ENCODE measurements at regions not wholly inside any gene's neighbourhood (a gene's known extent, or its start where the extent isn't known, plus 50 kb on each side); places are given as distances from the start of the nearest gene placed in this dataset.

DNA sequence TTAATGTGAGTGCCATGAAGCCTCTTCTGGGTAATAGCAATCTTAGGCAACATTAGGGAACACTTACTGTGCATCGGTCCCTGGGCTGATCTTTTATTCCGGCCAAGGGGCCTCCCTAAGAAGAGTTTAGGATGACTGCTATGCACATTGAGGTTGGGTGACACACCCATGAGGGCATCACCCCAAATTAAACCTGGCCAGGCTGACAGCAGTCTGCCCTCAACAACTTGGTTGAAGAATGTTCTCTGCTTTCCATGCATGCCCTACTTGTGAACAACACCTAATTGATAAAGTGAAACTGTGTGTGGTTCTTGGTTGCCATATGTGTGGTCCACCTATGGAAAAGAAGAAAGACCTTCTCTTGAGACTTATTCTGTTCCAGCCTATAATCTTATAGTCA, 1098.0 kb downstream of the BCL11B start:
- ATAC-seq (no peak), FAIRE-seq (no peak), DNase-seq (ENCODE audit: low spot score) (no peak)
- ChIA-PET CTCF (ENCODE audit: low intra/inter-chr PET ratio, low total read pairs) (no interaction called here), POLR2A (no interaction called here)
- intact Hi-C loops (cut with micrococcal nuclease; ENCODE audit: unreplicated experiment) (no loop called here), in situ Hi-C loops (cut with HindIII; ENCODE audit: extremely low pct_ligation_motif_present, low pct_unique_long_range_greater_than_20kb) (no loop called here)
- Histone ChIP-seq H3K27ac (ENCODE audit: extremely low read length, insufficient read depth, low read length) (no peak overlapping the region), H3K4me3 (replicated peaks in 1 of 3; ENCODE audit: insufficient read depth in 1 of 3, low read depth in 2 of 3, low read length in 3 of 3) (no peak overlapping the region), H3K79me2 (ENCODE audit: insufficient read depth, low read length) (no peaks in the 10 kb centered on the region), H2AFZ (ENCODE audit: low read length) (no peak overlapping the region), H3K4me1 (ENCODE audit: insufficient read depth, low read length) (no peaks in the 10 kb centered on the region), H3K36me3 (replicated peaks in 1 of 2; ENCODE audit: control insufficient read depth in 1 of 2, insufficient read depth in 2 of 2, low read length in 2 of 2) (no peaks in the 10 kb centered on the region), H3K9me3 (ENCODE audit: low read length) (peaks cover 65% of the 10 kb centered on the region), H3K9ac (ENCODE audit: insufficient read depth, low read depth, low read length) (no peak overlapping the region), H4K20me1 (ENCODE audit: insufficient read depth, low read length) (no peaks in the 10 kb centered on the region), H3K4me2 (ENCODE audit: low read depth, low read length) (no peak overlapping the region), H3K27me3 (ENCODE audit: control insufficient read depth in 1 of 2, insufficient read depth in 2 of 2, low read length in 2 of 2) (no peaks in the 10 kb centered on the region)
- TF ChIP-seq, protein P1, sequence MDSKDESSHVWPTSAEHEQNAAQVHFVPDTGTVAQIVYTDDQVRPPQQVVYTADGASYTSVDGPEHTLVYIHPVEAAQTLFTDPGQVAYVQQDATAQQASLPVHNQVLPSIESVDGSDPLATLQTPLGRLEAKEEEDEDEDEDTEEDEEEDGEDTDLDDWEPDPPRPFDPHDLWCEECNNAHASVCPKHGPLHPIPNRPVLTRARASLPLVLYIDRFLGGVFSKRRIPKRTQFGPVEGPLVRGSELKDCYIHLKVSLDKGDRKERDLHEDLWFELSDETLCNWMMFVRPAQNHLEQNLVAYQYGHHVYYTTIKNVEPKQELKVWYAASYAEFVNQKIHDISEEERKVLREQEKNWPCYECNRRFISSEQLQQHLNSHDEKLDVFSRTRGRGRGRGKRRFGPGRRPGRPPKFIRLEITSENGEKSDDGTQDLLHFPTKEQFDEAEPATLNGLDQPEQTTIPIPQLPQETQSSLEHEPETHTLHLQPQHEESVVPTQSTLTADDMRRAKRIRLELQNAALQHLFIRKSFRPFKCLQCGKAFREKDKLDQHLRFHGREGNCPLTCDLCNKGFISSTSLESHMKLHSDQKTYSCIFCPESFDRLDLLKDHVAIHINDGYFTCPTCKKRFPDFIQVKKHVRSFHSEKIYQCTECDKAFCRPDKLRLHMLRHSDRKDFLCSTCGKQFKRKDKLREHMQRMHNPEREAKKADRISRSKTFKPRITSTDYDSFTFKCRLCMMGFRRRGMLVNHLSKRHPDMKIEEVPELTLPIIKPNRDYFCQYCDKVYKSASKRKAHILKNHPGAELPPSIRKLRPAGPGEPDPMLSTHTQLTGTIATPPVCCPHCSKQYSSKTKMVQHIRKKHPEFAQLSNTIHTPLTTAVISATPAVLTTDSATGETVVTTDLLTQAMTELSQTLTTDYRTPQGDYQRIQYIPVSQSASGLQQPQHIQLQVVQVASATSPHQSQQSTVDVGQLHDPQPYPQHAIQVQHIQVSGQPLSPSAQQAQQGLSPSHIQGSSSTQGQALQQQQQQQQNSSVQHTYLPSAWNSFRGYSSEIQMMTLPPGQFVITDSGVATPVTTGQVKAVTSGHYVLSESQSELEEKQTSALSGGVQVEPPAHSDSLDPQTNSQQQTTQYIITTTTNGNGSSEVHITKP (CRISPR knock-in tag; IDR thresholded peaks at IDR 0.05; ENCODE audit: low read depth): no peak
- TF ChIP-seq, protein P2, sequence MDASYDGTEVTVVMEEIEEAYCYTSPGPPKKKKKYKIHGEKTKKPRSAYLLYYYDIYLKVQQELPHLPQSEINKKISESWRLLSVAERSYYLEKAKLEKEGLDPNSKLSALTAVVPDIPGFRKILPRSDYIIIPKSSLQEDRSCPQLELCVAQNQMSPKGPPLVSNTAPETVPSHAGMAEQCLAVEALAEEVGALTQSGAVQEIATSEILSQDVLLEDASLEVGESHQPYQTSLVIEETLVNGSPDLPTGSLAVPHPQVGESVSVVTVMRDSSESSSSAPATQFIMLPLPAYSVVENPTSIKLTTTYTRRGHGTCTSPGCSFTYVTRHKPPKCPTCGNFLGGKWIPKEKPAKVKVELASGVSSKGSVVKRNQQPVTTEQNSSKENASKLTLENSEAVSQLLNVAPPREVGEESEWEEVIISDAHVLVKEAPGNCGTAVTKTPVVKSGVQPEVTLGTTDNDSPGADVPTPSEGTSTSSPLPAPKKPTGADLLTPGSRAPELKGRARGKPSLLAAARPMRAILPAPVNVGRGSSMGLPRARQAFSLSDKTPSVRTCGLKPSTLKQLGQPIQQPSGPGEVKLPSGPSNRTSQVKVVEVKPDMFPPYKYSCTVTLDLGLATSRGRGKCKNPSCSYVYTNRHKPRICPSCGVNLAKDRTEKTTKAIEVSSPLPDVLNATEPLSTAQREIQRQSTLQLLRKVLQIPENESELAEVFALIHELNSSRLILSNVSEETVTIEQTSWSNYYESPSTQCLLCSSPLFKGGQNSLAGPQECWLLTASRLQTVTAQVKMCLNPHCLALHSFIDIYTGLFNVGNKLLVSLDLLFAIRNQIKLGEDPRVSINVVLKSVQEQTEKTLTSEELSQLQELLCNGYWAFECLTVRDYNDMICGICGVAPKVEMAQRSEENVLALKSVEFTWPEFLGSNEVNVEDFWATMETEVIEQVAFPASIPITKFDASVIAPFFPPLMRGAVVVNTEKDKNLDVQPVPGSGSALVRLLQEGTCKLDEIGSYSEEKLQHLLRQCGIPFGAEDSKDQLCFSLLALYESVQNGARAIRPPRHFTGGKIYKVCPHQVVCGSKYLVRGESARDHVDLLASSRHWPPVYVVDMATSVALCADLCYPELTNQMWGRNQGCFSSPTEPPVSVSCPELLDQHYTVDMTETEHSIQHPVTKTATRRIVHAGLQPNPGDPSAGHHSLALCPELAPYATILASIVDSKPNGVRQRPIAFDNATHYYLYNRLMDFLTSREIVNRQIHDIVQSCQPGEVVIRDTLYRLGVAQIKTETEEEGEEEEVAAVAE (CRISPR knock-in tag; IDR thresholded peaks at IDR 0.05; ENCODE audit: borderline replicate concordance): no peak
- TF ChIP-seq, protein P3, sequence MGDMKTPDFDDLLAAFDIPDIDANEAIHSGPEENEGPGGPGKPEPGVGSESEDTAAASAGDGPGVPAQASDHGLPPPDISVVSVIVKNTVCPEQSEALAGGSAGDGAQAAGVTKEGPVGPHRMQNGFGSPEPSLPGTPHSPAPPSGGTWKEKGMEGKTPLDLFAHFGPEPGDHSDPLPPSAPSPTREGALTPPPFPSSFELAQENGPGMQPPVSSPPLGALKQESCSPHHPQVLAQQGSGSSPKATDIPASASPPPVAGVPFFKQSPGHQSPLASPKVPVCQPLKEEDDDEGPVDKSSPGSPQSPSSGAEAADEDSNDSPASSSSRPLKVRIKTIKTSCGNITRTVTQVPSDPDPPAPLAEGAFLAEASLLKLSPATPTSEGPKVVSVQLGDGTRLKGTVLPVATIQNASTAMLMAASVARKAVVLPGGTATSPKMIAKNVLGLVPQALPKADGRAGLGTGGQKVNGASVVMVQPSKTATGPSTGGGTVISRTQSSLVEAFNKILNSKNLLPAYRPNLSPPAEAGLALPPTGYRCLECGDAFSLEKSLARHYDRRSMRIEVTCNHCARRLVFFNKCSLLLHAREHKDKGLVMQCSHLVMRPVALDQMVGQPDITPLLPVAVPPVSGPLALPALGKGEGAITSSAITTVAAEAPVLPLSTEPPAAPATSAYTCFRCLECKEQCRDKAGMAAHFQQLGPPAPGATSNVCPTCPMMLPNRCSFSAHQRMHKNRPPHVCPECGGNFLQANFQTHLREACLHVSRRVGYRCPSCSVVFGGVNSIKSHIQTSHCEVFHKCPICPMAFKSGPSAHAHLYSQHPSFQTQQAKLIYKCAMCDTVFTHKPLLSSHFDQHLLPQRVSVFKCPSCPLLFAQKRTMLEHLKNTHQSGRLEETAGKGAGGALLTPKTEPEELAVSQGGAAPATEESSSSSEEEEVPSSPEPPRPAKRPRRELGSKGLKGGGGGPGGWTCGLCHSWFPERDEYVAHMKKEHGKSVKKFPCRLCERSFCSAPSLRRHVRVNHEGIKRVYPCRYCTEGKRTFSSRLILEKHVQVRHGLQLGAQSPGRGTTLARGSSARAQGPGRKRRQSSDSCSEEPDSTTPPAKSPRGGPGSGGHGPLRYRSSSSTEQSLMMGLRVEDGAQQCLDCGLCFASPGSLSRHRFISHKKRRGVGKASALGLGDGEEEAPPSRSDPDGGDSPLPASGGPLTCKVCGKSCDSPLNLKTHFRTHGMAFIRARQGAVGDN (CRISPR knock-in tag; IDR thresholded peaks at IDR 0.05): no peak
- WGBS (ENCODE audit: low lambda C conversion rate): 57% methylated on average over 2 of the region's 2 CpGs
- no TSS peak for BruUV-seq (replicated peaks)

Measured in HepG2 (cell line).